Left lung (tissue), 4 donors: ENCODE measurements at regions not wholly inside any gene's neighbourhood (a gene's known extent, or its start where the extent isn't known, plus 50 kb on each side); places are given as distances from the start of the nearest gene placed in this dataset.

ENCODE experiments used
- ATAC-seq: fragments of 200-7000 bp; cut with Tn5 transposase; one replicate; pipeline ENCODE4 v1.9.1; 2020; ENCODE audit warnings: moderate library complexity
- DNase-seq, 4 donors: peaks; one replicate each; pipeline ENCODE4 v3.0.0-alpha.2; 2013 to 2020
- H3K27ac ChIP-seq, 2 donors: fragments of 200-600 bp; sonication (generic) in 1 of 2; one replicate each; pipeline versions ENCODE4 v1.5.0 to v1.8.0; 2020 to 2021
- H3K27me3 ChIP-seq, 2 donors: fragments of 200-600 bp; sonication (generic) in 1 of 2; one replicate each; pipeline versions ENCODE4 v1.5.0 to v1.8.0; 2020 to 2021
- H3K36me3 ChIP-seq, 2 donors: fragments of 200-600 bp; sonication (generic) in 1 of 2; one replicate each; pipeline versions ENCODE4 v1.5.0 to v1.8.0; 2020 to 2021
- H3K4me1 ChIP-seq, 2 donors: fragments of 200-600 bp; one replicate each; pipeline ENCODE4 v1.8.0; 2021
- H3K4me3 ChIP-seq, 2 donors: fragments of 200-600 bp; sonication (generic) in 1 of 2; one replicate each; pipeline versions ENCODE4 v1.5.0 to v1.8.0; 2020 to 2021; ENCODE audit warnings: mild to moderate bottlenecking in 1 of 2
- H3K9me3 ChIP-seq, 2 donors: fragments of 200-600 bp; sonication (generic) in 1 of 2; one replicate each; pipeline versions ENCODE4 v1.5.0 to v1.8.0; 2020 to 2021
- intact Hi-C, 2 donors: fragments of 100-400 bp; cut with DNase I; formaldehyde crosslinking; loops; one replicate each; pipeline versions ENCODE4 v1.11.2 to v1.14.2; 2022
- TF ChIP-seq, protein P1 (sequence below), 2 donors: fragments of 200-600 bp; sonication (generic) in 1 of 2; IDR thresholded peaks; one replicate each; pipeline versions ENCODE4 v1.5.0 to v1.8.0; 2021; ENCODE audit warnings: antibody characterized with exemption in 2 of 2
- donor health status: DM: no; HTN: yes; CAD: no.
- donor health status: DM: no; HTN: no; CAD: no.

DNA sequence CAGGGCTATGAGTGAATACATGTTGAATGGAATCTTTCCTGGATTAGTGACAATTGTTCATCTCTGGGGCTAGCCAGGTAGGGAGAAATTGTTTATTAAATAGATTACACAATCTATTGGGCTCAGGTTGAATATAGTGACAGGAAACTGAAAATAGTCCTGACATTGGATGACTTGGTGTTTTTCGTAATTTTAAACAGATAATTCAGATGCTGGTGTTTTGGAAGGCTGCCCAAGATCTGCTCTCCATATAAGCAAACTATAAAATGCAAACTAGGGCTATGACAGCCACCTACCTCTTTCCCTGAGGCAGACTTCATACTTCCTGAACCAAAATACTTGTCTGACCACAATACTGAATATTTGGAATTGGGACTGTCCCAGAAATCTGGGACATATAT, 99.1 kb downstream of the ENC1 start:
- no peak for ATAC-seq
- no peaks in the 10 kb centered on the region for H3K36me3 ChIP-seq
- no peak overlapping the region for H3K4me3 ChIP-seq
- H3K27me3 ChIP-seq = no peaks in the 10 kb centered on the region
- no peak overlapping the region for H3K27ac ChIP-seq
- no peaks in the 10 kb centered on the region for H3K9me3 ChIP-seq
- TF ChIP-seq, protein P1, sequence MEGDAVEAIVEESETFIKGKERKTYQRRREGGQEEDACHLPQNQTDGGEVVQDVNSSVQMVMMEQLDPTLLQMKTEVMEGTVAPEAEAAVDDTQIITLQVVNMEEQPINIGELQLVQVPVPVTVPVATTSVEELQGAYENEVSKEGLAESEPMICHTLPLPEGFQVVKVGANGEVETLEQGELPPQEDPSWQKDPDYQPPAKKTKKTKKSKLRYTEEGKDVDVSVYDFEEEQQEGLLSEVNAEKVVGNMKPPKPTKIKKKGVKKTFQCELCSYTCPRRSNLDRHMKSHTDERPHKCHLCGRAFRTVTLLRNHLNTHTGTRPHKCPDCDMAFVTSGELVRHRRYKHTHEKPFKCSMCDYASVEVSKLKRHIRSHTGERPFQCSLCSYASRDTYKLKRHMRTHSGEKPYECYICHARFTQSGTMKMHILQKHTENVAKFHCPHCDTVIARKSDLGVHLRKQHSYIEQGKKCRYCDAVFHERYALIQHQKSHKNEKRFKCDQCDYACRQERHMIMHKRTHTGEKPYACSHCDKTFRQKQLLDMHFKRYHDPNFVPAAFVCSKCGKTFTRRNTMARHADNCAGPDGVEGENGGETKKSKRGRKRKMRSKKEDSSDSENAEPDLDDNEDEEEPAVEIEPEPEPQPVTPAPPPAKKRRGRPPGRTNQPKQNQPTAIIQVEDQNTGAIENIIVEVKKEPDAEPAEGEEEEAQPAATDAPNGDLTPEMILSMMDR (IDR thresholded peaks at IDR 0.05) = no peak
- peaks cover 11 to 21% of the 10 kb centered on the region in 2 donors for H3K4me1 ChIP-seq
- intact Hi-C loops = no loop called here
- peak in 1 of 4 donors; percentile 16 for DNase-seq

DNA sequence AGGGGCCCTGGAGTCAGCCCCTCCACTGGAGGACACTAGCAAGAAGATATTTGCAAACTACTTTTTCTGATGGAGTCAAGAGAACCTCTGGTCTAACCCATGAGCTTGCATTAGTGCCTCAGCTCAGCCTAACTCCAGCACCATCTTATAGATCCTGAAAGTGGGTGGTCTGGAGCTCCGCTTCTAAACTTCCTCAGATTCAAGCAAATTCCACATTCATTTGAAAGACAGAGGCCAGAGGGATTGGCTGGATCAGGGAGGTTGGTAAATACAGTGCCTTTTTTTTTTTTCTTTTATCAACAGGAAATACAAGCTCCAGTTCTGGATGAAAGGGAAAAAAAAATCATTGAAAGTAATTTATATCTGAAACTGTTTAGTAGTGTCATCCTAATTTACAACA, 99.9 kb downstream of the ENC1 start:
- TF ChIP-seq, protein P1 (IDR thresholded peaks at IDR 0.05) = no peak
- DNase-seq (no peak), ATAC-seq (no peak)
- H3K27ac ChIP-seq = no peak overlapping the region
- peaks cover 11 to 21% of the 10 kb centered on the region in 2 donors for H3K4me1 ChIP-seq
- no peak overlapping the region for H3K4me3 ChIP-seq
- intact Hi-C loops = no loop called here
- H3K9me3 ChIP-seq = no peaks in the 10 kb centered on the region
- no peaks in the 10 kb centered on the region for H3K27me3 ChIP-seq
- H3K36me3 ChIP-seq = no peaks in the 10 kb centered on the region

DNA sequence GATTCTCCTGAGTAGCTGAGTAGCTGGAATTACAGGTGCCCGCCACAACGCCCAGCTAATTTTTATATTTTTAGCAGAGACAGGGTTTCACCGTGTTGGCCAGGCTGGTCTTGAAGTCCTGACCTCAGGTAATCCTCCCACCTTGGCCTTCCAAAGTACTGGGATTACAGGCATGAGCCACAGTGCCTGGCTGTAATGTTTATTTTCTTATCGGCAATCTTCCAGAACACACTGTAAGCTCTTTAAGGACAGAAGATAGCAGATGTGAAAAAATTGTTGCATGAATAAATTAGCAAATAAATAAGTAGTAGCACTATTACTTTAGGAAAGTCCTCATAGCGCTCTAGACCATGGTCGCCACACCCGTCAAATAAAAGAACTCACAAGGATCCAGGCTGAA, 100.5 kb downstream of the ENC1 start:
- no peak overlapping the region for H3K27ac ChIP-seq
- ATAC-seq (no peak), DNase-seq (no peak)
- H3K9me3 ChIP-seq = peaks cover 0 to 3% of the 10 kb centered on the region in 2 donors
- H3K27me3 ChIP-seq = no peaks in the 10 kb centered on the region
- intact Hi-C loops = no loop called here
- peaks cover 11 to 21% of the 10 kb centered on the region in 2 donors for H3K4me1 ChIP-seq
- no peak overlapping the region for H3K4me3 ChIP-seq
- TF ChIP-seq, protein P1 (IDR thresholded peaks at IDR 0.05) = no peak
- H3K36me3 ChIP-seq = no peaks in the 10 kb centered on the region

DNA sequence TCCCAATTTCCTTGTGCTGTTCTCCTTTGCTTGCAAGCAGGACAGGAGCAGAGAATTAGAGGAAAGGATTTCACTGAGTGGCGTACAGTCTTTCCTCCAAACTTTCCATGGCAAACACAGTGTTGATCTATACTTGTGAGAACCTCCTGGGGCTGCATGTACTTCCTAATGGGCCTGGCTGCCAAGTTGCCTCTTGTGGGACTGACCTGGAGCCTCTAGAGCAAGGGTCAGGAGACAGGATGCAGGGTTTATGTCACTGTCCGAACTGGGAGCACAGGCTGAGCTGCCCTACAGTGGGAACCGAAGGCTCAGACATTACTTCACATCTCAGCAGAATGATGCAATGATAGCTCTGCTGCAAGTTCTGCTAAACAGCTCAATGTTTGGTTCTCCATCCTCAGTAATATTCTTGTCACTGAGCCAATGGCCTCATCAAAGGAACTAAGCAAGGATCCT, 102.3 kb downstream of the ENC1 start:
- intact Hi-C loops = no loop called here
- Histone ChIP-seq H3K9me3 (peaks cover 4 to 19% of the 10 kb centered on the region in 2 donors), H3K4me1 (peaks cover 5 to 21% of the 10 kb centered on the region in 2 donors), H3K4me3 (no peak overlapping the region), H3K27ac (peak overlapping the region; percentile 35 to 77), H3K36me3 (no peaks in the 10 kb centered on the region), H3K27me3 (no peaks in the 10 kb centered on the region)
- ATAC-seq (peak; percentile 74), DNase-seq (peak in 3 of 4 donors; percentile 45 to 72 (median 54))
- TF ChIP-seq, protein P1 (IDR thresholded peaks at IDR 0.05) = no peak

DNA sequence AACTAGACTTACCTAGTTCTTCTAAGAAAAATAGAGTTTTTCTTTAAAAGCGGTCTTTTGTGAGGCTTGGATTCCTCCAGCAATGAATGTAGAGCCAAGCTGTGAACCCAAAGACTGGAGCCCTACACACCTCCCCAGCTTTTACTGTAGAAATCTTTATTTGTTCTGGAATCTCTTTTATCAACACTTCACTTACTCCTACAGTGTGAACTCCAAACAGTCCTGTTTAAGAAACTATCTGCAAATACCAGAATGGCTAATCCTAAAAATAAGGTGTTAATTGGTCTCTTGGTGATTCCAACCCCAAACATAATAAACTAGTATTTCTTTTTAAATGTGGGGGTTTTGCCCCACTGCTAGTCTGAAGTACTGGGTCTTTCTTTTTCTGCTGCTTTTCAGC, 103.9 kb downstream of the ENC1 start:
- Histone ChIP-seq H3K36me3 (no peaks in the 10 kb centered on the region), H3K4me3 (no peak overlapping the region), H3K4me1 (peaks cover 5 to 21% of the 10 kb centered on the region in 2 donors), H3K9me3 (peaks cover 4 to 23% of the 10 kb centered on the region in 2 donors), H3K27me3 (no peaks in the 10 kb centered on the region), H3K27ac (no peak overlapping the region)
- ATAC-seq (peak; percentile 73), DNase-seq (no peak)
- intact Hi-C loops = no loop called here
- TF ChIP-seq, protein P1 (IDR thresholded peaks at IDR 0.05) = no peak
